ENCODE measurements at regions not wholly inside any gene's neighbourhood (a gene's known extent, or its start where the extent isn't known, plus 50 kb on each side); places are given as distances from the start of the nearest gene placed in this dataset.

DNA sequence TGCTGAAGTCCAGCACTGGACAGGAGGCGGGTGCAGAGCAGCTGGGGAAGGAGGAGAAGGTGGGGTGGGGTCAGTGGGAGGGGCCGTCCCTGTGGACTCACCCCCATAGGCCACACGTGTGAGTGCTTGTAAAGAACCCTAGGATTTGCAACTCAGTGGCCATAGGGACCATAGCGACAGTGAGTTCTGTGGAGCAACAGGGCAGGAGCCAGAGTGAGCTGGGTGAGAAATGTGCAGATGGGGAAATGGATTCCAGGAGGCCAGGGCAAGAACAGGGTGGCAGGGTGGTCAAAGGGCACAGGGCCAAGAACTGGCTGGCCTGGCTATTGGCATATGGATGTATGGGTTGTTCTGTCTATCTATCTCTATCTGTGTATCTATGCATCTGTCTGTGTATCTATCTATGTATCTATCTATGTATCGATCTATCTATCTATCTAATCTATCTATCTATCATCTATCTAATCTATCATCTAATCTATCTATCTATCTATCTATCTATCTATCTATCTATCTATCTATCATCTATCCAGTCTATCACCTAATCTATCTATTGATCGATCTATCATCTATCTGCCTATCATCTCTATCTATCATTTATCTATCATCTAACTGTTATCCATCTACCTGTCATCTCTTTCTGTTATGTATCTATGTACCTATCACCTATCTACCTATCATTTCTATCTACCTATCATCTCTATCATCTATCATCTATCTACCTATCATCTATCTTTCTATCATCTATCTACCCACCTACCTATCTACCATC is 889.0 kb downstream of the TBC1D22A start:
- Mint-ChIP-seq H3K9me3 (peaks cover 29% of the 10 kb centered on the region), H3K27me3 (ENCODE audit: insufficient read depth) (peaks cover 2% of the 10 kb centered on the region), H3K27ac (no peak overlapping the region), H3K36me3 (ENCODE audit: low read depth) (no peaks in the 10 kb centered on the region; the same call in 1 of the 2 replicates), H3K4me1 (ENCODE audit: low read depth) (no peaks in the 10 kb centered on the region), H3K4me3 (no peak overlapping the region)
- TF ChIP-seq, protein P1, sequence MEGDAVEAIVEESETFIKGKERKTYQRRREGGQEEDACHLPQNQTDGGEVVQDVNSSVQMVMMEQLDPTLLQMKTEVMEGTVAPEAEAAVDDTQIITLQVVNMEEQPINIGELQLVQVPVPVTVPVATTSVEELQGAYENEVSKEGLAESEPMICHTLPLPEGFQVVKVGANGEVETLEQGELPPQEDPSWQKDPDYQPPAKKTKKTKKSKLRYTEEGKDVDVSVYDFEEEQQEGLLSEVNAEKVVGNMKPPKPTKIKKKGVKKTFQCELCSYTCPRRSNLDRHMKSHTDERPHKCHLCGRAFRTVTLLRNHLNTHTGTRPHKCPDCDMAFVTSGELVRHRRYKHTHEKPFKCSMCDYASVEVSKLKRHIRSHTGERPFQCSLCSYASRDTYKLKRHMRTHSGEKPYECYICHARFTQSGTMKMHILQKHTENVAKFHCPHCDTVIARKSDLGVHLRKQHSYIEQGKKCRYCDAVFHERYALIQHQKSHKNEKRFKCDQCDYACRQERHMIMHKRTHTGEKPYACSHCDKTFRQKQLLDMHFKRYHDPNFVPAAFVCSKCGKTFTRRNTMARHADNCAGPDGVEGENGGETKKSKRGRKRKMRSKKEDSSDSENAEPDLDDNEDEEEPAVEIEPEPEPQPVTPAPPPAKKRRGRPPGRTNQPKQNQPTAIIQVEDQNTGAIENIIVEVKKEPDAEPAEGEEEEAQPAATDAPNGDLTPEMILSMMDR (IDR thresholded peaks at IDR 0.05) = no peak
- DNase-seq = no peak

DNA sequence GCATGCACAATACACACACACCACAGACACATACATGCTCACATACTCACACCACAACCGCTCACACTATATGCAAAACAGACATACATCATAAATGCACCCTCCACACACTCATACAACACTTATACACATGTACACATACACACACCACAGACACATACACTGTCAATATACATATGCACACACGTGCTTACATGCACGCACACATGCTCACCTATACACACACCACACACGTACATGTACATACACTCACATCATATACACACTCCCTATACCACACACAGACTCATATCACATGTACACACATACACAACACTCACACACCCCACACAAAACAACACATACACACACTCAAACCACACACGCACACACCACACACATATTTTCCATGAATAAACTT is 885.3 kb downstream of the TBC1D22A start:
- Mint-ChIP-seq H3K27ac (no peak overlapping the region), H3K27me3 (ENCODE audit: insufficient read depth) (no peaks in the 10 kb centered on the region), H3K9me3 (peaks cover 24% of the 10 kb centered on the region), H3K36me3 (ENCODE audit: low read depth) (peaks cover 4% of the 10 kb centered on the region), H3K4me3 (no peak overlapping the region), H3K4me1 (ENCODE audit: low read depth) (no peaks in the 10 kb centered on the region)
- no peak for DNase-seq
- TF ChIP-seq, protein P1 (IDR thresholded peaks at IDR 0.05) = no peak

DNA sequence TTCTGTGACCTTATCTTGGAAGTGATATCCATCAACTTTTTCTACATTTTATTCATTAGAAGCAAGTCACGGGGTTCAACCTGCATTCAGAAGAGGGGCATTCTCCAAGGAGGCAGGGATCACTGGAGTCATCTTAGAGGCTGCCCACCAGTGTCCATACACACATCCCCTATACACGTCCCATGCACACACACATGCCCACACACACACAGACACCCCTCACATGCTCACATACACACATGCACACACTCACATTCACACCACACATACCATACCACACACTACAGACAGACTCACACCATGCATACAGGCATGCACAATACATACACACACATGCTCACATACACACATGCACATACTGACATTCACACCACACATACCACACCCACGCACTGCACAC is 884.7 kb downstream of the TBC1D22A start:
- H3K4me1 Mint-ChIP-seq (ENCODE audit: low read depth) = no peaks in the 10 kb centered on the region
- TF ChIP-seq, protein P1 (IDR thresholded peaks at IDR 0.05) = no peak
- peaks cover 4% of the 10 kb centered on the region for H3K36me3 Mint-ChIP-seq (ENCODE audit: low read depth)
- peaks cover 23% of the 10 kb centered on the region for H3K9me3 Mint-ChIP-seq
- H3K4me3 Mint-ChIP-seq = no peak overlapping the region
- H3K27me3 Mint-ChIP-seq (ENCODE audit: insufficient read depth) = no peaks in the 10 kb centered on the region
- no peak for DNase-seq
- no peak overlapping the region for H3K27ac Mint-ChIP-seq

DNA sequence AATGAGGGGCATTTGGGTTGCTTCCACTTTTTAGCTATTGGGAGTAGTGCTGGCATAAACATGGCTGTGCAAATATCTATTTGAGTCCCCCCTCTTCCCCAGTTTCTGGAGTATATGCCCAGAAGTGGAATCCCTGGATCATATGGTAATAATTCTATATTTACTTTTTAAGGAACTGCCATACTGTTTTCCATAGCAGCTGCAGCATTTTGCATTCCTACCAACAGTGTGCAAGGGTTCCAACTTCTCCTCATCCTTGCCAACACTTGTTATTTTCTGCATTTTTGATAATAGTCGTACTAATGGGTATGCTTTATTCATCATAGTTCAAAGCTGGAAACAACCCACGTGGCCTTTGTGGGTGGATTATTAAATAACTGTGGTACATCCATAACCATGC is 883.5 kb downstream of the TBC1D22A start:
- Mint-ChIP-seq H3K27me3 (ENCODE audit: insufficient read depth) (no peaks in the 10 kb centered on the region), H3K27ac (no peak overlapping the region), H3K4me1 (ENCODE audit: low read depth) (no peaks in the 10 kb centered on the region), H3K4me3 (no peak overlapping the region), H3K36me3 (ENCODE audit: low read depth) (peaks cover 4% of the 10 kb centered on the region; the same call in 1 of the 2 replicates), H3K9me3 (peaks cover 29% of the 10 kb centered on the region)
- TF ChIP-seq, protein P1 (IDR thresholded peaks at IDR 0.05) = no peak
- DNase-seq = no peak

DNA sequence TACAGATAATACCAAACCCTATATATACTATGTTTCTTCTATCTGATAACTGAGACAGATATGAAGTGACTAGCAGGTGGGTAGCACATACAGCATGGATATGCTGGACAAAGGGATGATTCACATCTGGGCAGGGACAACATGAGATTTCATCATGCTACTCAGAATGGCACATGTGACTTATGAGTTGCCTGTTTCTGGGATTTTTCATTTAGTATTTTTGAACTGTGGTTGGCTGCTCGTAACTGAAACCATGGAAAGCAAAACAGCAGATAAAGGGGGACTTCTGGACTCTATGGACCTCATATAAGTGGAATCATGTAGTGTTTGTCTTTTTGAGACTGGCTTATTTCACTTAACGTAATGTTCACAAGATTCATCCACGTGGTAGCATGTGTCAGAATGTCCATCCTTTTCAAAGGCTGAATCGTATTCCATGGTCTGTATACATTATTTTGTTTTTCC is 883.0 kb downstream of the TBC1D22A start:
- no peak for DNase-seq
- TF ChIP-seq, protein P1 (IDR thresholded peaks at IDR 0.05) = no peak
- Mint-ChIP-seq H3K9me3 (peaks cover 29% of the 10 kb centered on the region), H3K36me3 (ENCODE audit: low read depth) (peaks cover 4% of the 10 kb centered on the region; the same call in 1 of the 2 replicates), H3K4me1 (ENCODE audit: low read depth) (no peaks in the 10 kb centered on the region), H3K27ac (no peak overlapping the region), H3K27me3 (ENCODE audit: insufficient read depth) (no peaks in the 10 kb centered on the region), H3K4me3 (no peak overlapping the region)
